ENCODE measurements at regions not wholly inside any gene's neighbourhood (a gene's known extent, or its start where the extent isn't known, plus 50 kb on each side); places are given as distances from the start of the nearest gene placed in this dataset.

GRCh38 chr1:208803011-208803811, 559.0 kb upstream of the PLXNA2 start:
- CTCF ChIA-PET, result no interaction called here
- no peaks in the 10 kb centered on the region for H3K36me3 Mint-ChIP-seq (ENCODE audit: low read depth)
- H3K27me3 Mint-ChIP-seq (ENCODE audit: low read depth), result peaks cover 8% of the 10 kb centered on the region
- H3K27ac Mint-ChIP-seq, result no peak overlapping the region
- no peak overlapping the region for H3K4me3 Mint-ChIP-seq
- no peaks in the 10 kb centered on the region for H3K4me1 Mint-ChIP-seq (ENCODE audit: low read depth)
- intact Hi-C loops (cut with micrococcal nuclease), result no loop called here
- peaks cover 7% of the 10 kb centered on the region for H3K9me3 Mint-ChIP-seq
- DNase-seq, result no peak

DNA sequence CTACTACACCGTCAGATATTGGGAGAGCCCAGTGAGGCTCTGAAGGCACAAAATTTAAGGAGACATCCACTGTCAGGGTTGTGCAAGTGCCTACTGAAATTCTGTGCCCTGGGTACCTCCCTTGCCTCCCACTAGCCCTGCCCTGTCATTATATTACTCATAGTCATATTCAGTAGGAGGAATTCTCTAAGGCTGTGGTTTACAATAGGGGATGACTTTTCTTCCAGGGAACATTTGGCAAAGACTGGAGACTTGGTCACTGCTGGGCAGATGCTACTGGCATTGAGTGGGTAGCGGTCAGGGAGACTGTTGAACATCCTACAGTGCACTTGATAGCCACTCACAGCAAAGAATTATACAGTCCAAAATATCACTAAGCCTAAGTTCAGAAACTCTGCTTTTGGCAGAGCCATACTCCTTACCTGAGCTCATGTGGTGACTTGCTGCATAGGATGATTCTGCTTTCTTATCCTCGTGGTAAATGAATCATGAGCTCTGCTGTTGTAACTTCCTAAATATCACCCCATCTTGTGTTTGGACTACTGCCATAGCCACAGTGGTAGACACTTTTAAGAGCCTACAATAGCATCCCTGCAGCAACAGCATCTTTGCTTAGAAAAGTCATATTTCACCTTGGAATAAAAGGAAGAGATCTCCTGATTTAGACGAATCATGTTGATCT, 563.4 kb upstream of the PLXNA2 start:
- DNase-seq, result no peak
- Mint-ChIP-seq H3K36me3 (ENCODE audit: low read depth) (no peaks in the 10 kb centered on the region), H3K27me3 (ENCODE audit: low read depth) (peaks cover 3% of the 10 kb centered on the region), H3K27ac (no peak overlapping the region), H3K9me3 (peaks cover 7% of the 10 kb centered on the region), H3K4me1 (ENCODE audit: low read depth) (no peaks in the 10 kb centered on the region), H3K4me3 (no peak overlapping the region)
- CTCF ChIA-PET, result no interaction called here
- intact Hi-C loops (cut with micrococcal nuclease), result no loop called here

GRCh38 chr1:208808301-208808700, 564.1 kb upstream of the PLXNA2 start:
- no peak for DNase-seq
- Mint-ChIP-seq H3K4me1 (ENCODE audit: low read depth) (no peaks in the 10 kb centered on the region), H3K27me3 (ENCODE audit: low read depth) (peaks cover 5% of the 10 kb centered on the region)

GRCh38 chr1:208809876-208810275, 565.7 kb upstream of the PLXNA2 start:
- peaks cover 5% of the 10 kb centered on the region for H3K27me3 Mint-ChIP-seq (ENCODE audit: low read depth)
- no peak for DNase-seq
- H3K27ac Mint-ChIP-seq, result no peak overlapping the region
- H3K4me3 Mint-ChIP-seq, result no peak overlapping the region
- intact Hi-C loops (cut with micrococcal nuclease), result no loop called here
- H3K4me1 Mint-ChIP-seq (ENCODE audit: low read depth), result no peaks in the 10 kb centered on the region
- CTCF ChIA-PET, result no interaction called here
- H3K9me3 Mint-ChIP-seq, result peaks cover 4% of the 10 kb centered on the region
- no peaks in the 10 kb centered on the region for H3K36me3 Mint-ChIP-seq (ENCODE audit: low read depth)

More at GRCh38 chr1:208808301-208808700, 564.1 kb upstream of the PLXNA2 start:
- Mint-ChIP-seq H3K4me3 (no peak overlapping the region), H3K27ac (no peak overlapping the region), H3K9me3 (peaks cover 7% of the 10 kb centered on the region), H3K36me3 (ENCODE audit: low read depth) (no peaks in the 10 kb centered on the region)
- intact Hi-C loops (cut with micrococcal nuclease), result no loop called here
- CTCF ChIA-PET, result no interaction called here

- no peaks in the 10 kb centered on the region for H3K9me3 Mint-ChIP-seq
- H3K27ac Mint-ChIP-seq, result no peak overlapping the region
- H3K4me1 Mint-ChIP-seq (ENCODE audit: low read depth), result no peaks in the 10 kb centered on the region
- no peak for DNase-seq
- no peak overlapping the region for H3K4me3 Mint-ChIP-seq
- no peaks in the 10 kb centered on the region for H3K36me3 Mint-ChIP-seq (ENCODE audit: low read depth)
- CTCF ChIA-PET, result no interaction called here
- intact Hi-C loops (cut with micrococcal nuclease), result no loop called here
- no peaks in the 10 kb centered on the region for H3K27me3 Mint-ChIP-seq (ENCODE audit: low read depth)
Measured at GRCh38 chr1:208818770-208819445, 574.7 kb upstream of the PLXNA2 start.

DNA sequence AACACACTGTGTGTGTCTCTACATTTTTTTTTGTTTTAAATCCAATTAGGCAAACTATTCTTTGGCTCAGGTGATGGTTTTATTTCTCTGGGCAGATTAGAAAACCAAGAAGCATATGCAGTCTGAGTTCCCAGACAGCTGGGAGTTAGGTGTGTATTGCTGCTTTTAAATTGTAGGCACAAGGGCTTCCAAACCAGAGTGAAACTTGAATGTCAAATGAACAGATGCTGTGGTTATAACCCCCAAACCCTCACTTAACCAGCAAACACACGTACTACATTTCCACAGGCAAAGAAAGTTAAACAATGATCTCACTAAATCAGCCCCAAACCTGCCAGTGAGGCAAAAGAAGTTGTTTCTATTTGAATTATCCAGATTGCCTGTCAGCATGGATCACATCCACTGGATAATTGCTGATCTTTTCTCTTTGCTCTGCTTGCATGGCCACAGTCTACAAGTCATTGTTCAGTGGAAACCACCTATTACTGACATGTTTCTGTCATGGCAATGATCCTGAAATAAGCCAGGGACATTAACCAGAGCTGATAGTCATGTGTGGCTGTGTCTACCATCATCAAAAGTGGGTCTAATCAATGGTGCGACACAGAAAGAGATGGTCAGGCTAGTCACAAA, 576.5 kb upstream of the PLXNA2 start:
- no peaks in the 10 kb centered on the region for H3K36me3 Mint-ChIP-seq (ENCODE audit: low read depth)

GRCh38 chr1:208821939-208822338, 577.8 kb upstream of the PLXNA2 start:
- CTCF ChIA-PET, result no interaction called here
- intact Hi-C loops (cut with micrococcal nuclease), result no loop called here
- DNase-seq, result no peak
- no peak overlapping the region for H3K4me3 Mint-ChIP-seq
- peaks cover 4% of the 10 kb centered on the region for H3K27me3 Mint-ChIP-seq (ENCODE audit: low read depth)
- H3K27ac Mint-ChIP-seq, result no peak overlapping the region
- H3K9me3 Mint-ChIP-seq, result no peaks in the 10 kb centered on the region
- H3K36me3 Mint-ChIP-seq (ENCODE audit: low read depth), result no peaks in the 10 kb centered on the region
- H3K4me1 Mint-ChIP-seq (ENCODE audit: low read depth), result no peaks in the 10 kb centered on the region

More for the DNA sequence above, 576.5 kb upstream of the PLXNA2 start:
- intact Hi-C loops (cut with micrococcal nuclease), result no loop called here
- CTCF ChIA-PET, result no interaction called here
- H3K4me3 Mint-ChIP-seq, result no peak overlapping the region
- DNase-seq, result no peak
- H3K27me3 Mint-ChIP-seq (ENCODE audit: low read depth), result peaks cover 4% of the 10 kb centered on the region
- H3K9me3 Mint-ChIP-seq, result no peaks in the 10 kb centered on the region
- no peaks in the 10 kb centered on the region for H3K4me1 Mint-ChIP-seq (ENCODE audit: low read depth)
- no peak overlapping the region for H3K27ac Mint-ChIP-seq

GRCh38 chr1:208825300-208825699, 581.1 kb upstream of the PLXNA2 start:
- no peak overlapping the region for H3K27ac Mint-ChIP-seq
- H3K4me3 Mint-ChIP-seq, result no peak overlapping the region
- no peak for DNase-seq
- H3K27me3 Mint-ChIP-seq (ENCODE audit: low read depth), result peaks cover 4% of the 10 kb centered on the region
- CTCF ChIA-PET, result no interaction called here
- no peaks in the 10 kb centered on the region for H3K36me3 Mint-ChIP-seq (ENCODE audit: low read depth)
- no peaks in the 10 kb centered on the region for H3K9me3 Mint-ChIP-seq
- intact Hi-C loops (cut with micrococcal nuclease), result no loop called here
- H3K4me1 Mint-ChIP-seq (ENCODE audit: low read depth), result no peaks in the 10 kb centered on the region

- Mint-ChIP-seq H3K27me3 (ENCODE audit: low read depth) (peaks cover 6% of the 10 kb centered on the region), H3K4me1 (ENCODE audit: low read depth) (no peaks in the 10 kb centered on the region), H3K36me3 (ENCODE audit: low read depth) (no peaks in the 10 kb centered on the region), H3K9me3 (no peaks in the 10 kb centered on the region), H3K27ac (no peak overlapping the region), H3K4me3 (no peak overlapping the region)
- intact Hi-C loops (cut with micrococcal nuclease), result no loop called here
- no peak for DNase-seq
- CTCF ChIA-PET, result no interaction called here
Measured at GRCh38 chr1:208829595-208829994, 585.4 kb upstream of the PLXNA2 start.

DNA sequence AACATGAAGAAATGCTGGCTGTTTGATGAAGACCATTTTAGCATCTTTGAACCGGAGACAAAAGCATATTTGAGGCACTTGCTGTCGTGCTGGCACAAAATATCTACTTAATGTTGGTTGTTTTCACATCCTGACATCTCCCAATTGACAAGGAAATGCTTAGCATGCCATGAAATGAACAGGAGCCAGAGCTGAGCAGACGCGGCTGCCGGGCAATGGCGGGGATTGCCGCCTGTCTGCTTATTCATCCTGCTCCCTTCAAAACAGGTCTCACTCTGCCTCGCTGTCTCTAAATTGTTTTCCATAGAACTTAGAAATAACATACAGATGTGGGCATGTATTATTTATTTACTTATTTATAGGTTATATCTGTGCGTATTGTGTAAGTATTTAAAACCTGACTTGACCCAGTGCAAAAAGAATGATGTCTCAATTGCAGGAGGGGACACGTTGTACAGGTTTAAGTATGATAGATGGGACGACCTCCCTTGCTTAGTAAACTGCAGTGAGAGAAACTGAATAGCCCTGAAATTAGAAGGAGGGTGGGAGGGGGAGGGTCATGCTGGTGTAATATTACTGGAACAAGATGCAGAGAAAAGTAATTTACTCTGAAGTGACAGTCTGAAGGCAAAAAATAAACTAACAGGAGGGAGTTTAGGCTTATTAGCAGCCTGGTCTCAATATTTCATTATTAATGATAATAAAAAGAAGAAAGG, 590.4 kb upstream of the PLXNA2 start:
- Mint-ChIP-seq H3K27me3 (ENCODE audit: low read depth) (peaks cover 2% of the 10 kb centered on the region), H3K4me1 (ENCODE audit: low read depth) (no peaks in the 10 kb centered on the region), H3K4me3 (no peak overlapping the region), H3K9me3 (no peaks in the 10 kb centered on the region), H3K36me3 (ENCODE audit: low read depth) (no peaks in the 10 kb centered on the region), H3K27ac (no peak overlapping the region)
- intact Hi-C loops (cut with micrococcal nuclease), result no loop called here
- no peak for DNase-seq
- CTCF ChIA-PET, result no interaction called here

- Mint-ChIP-seq H3K4me1 (ENCODE audit: low read depth) (no peaks in the 10 kb centered on the region), H3K36me3 (ENCODE audit: low read depth) (no peaks in the 10 kb centered on the region), H3K27ac (no peak overlapping the region), H3K9me3 (no peaks in the 10 kb centered on the region), H3K4me3 (no peak overlapping the region), H3K27me3 (ENCODE audit: low read depth) (peaks cover 2% of the 10 kb centered on the region)
- intact Hi-C loops (cut with micrococcal nuclease), result no loop called here
- no peak for DNase-seq
- CTCF ChIA-PET, result no interaction called here
Measured at GRCh38 chr1:208835097-208835463, 590.9 kb upstream of the PLXNA2 start.

DNA sequence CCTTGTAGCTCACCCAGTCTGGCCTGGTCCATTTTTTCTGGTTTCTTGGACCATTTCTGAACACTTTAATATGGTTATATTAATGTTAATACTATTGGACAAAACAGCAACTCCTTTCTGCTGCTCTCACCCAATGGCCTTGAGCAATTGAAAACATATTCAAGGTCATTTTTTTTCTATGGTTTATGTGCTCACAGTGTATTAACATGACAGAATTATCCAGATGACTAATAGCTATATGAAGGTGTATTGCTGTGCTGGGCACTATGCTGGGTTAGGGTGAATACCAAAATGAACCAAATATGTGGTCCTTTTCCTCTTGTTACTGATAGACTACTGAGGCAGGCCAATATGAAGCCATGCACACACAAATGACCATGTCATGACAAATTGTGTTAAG, 591.6 kb upstream of the PLXNA2 start:
- CTCF ChIA-PET, result no interaction called here
- H3K9me3 Mint-ChIP-seq, result no peaks in the 10 kb centered on the region
- no peaks in the 10 kb centered on the region for H3K4me1 Mint-ChIP-seq (ENCODE audit: low read depth)
- no peak overlapping the region for H3K27ac Mint-ChIP-seq
- no peak overlapping the region for H3K4me3 Mint-ChIP-seq
- no peak for DNase-seq
- peaks cover 2% of the 10 kb centered on the region for H3K27me3 Mint-ChIP-seq (ENCODE audit: low read depth)
- intact Hi-C loops (cut with micrococcal nuclease), result no loop called here
- H3K36me3 Mint-ChIP-seq (ENCODE audit: low read depth), result no peaks in the 10 kb centered on the region

All from activated naive CD4-positive, alpha-beta T cell treated with anti-CD3 and anti-CD28 coated beads for 36 hours (primary cell).